Hematopoietic multipotent progenitor cell (in vitro differentiated cells): ENCODE measurements at regions not wholly inside any gene's neighbourhood (a gene's known extent, or its start where the extent isn't known, plus 50 kb on each side); places are given as distances from the start of the nearest gene placed in this dataset.
"Not testable (repeated sequence)": the region's sequence is repeated elsewhere in the genome, so short reads cannot be mapped to it uniquely, and the experiment has no call there.

Experiments
- DNase-seq, 3 donors: peaks; one replicate each; pipeline ENCODE4 v3.0.0-alpha.2; 2011 to 2015; ENCODE audit warnings: low read depth in 2 of 3, low spot score in 2 of 3

DNA sequence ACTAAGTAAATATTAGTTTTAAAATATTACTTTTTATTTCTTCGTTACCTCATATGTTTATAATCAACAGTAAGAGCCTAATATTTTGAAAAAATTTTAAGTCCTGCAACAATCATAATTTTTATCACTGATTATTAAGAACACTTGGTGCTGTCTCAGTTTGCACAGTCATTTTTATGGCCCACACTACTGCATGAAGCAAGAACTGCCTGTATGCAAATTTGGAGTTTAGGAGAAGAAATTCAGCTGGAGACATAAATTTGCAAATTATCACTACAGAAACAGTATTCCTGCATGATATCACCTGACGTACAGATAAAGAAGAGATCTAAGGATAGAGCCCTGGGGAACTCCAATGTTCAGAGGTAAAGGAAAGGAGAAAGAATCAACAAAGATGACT is 144.1 kb upstream of the RBBP8 start:
- DNase-seq = no peak

DNA sequence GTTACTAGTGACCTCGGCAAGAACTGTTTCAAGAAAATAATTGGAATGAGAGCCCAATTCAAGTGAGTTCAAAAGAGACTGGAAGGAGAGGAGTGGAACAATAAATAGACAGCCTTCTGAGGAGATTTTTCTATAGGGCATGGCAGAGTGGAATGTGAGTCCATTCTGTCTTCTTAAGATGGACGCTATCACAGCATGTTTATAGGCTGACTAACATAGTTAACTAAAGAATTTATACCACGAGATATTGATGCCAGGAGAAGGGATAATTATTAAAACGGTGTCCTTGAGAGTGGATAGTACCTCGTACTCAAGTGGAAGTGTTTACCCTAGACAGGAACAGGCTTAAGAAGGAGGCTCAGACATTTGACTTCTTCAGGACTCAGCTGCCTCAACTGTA is 143.5 kb upstream of the RBBP8 start:
- no peak for DNase-seq

DNA sequence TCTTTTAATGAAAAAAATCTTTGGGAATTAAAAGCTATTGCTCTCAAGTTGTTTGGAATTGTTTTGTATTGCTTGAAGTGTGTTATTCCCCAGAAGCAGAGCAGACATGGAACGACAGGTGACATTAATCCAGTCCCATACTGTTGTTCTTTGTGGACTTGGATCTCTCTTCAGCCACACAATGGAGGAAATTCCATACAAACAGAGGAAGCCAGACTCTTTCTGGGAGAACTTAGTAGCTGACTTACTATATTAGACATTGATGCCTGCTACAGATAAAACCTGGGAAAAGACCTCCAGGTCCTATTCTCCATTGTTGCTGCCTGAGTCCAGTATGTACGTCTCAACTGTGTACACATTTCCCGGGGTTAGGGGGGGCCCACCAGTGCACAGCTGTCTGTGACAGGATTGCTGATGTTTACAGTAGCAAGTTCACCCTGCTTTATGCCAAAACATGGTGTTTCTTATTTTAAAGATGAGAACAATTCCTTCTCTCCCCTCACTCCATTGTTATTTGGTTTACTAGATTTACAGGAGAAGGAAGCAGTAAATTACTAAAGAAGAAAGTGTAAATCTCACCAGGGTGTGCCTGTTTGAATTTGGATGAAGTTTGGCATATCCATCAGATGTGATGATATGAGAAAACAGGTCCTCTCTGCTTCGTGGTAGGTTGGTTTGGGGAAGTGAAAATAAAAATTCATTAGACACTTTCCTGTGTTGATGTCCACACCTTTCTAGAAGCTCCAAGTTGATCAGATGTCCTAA is 142.4 kb upstream of the RBBP8 start:
- no peak for DNase-seq

DNA sequence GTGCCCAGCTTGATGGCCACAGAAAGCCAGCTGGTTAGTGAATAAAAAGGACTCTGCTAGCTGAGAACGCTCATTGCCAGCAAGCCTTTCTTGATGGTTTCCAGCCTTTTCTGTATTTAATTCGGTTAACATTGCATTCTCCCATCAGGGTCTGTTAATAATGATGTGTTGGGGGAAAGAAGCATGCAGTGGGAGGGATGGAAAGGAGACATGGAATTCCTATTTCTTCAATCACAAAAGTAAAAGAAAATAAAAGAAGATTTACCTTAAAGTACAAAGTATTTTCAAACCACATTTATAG is 141.9 kb upstream of the RBBP8 start:
- DNase-seq = no peak

DNA sequence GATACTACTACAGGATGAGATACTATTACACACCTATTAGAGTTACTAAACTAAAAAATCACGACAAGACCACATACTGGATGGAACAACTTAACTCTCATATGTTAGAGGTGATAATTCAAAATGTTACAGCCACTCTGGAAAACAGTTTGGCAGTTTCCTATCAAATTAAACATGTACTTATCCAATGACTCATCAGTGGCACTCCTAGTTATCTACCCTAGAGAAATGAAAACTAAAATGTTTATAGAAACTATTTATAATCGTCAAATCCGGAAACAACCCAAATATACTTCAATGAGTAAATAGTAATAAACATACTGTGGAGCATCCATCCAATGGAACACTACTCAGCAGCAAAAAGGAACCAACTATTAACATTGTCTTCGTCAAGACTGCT is 137.0 kb upstream of the RBBP8 start:
- no peak for DNase-seq

DNA sequence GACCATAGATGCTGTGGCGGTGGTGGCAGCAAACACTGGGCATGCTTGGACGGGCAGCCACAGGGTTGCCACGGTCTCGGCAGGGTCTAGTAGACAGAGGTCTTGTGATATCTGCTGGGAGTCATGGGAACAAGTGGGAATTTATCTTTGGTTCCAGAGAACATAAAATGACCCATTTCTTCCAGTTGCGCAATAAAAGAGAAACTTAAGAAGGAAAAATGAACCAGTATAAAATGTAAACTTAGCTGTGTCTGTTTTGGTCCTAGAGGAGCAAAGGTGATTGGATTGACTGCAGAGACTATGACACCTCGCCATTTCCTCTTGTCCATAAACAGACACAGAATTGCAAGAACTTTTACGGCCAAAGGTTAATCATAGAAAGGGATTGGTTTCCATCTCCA is 132.6 kb upstream of the RBBP8 start:
- DNase-seq = no peak

DNA sequence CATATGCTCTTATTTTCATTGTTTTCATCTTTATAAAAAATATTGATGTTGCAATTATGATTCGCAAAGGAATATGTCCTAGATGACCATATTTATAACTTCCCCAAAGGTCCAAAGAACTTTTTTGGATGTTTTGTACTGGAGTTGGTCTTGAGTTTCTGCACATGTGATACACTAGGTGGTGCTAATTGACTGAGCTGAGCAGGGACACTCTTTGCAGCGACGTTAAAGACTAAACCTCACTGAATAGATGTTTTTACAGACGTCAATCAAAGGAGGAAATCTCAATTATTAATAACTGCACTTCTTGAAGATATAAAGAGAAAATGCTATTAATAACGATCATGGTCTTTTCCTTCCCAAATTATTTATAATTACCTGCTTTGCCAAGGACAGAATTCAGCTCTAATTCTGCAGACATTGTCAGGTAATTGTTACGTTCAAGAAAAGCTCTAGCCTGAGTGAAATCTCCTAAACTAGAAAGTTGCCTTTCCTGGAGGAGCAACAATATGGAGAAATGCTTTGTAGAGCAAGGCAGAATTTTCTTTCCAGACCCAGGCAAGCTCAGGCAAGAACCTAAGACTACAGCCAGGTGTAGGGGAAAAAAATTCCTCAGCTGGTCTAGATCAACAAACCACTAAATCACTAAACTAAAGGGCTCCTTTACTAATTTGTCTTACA is 119.3 kb upstream of the RBBP8 start:
- DNase-seq = peak in 2 of 3 donors; percentile 22 to 46

DNA sequence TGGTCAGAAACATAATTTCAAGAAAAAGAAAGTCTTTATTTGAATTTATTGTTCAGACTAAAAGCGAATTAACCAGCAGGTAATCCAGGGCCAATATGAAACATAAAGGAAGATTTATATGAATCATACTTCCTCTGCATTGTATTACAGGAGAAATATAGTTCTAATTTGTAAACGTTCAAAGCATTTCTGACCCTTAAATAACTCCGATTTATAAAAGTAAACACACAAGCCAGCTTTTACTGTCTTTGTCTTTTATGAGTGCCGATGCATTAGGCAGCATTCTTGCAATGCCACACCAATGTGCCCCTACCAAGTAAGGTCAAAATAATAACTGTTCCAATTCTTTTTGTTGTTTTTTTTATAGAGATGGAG is 118.8 kb upstream of the RBBP8 start:
- no peak for DNase-seq

DNA sequence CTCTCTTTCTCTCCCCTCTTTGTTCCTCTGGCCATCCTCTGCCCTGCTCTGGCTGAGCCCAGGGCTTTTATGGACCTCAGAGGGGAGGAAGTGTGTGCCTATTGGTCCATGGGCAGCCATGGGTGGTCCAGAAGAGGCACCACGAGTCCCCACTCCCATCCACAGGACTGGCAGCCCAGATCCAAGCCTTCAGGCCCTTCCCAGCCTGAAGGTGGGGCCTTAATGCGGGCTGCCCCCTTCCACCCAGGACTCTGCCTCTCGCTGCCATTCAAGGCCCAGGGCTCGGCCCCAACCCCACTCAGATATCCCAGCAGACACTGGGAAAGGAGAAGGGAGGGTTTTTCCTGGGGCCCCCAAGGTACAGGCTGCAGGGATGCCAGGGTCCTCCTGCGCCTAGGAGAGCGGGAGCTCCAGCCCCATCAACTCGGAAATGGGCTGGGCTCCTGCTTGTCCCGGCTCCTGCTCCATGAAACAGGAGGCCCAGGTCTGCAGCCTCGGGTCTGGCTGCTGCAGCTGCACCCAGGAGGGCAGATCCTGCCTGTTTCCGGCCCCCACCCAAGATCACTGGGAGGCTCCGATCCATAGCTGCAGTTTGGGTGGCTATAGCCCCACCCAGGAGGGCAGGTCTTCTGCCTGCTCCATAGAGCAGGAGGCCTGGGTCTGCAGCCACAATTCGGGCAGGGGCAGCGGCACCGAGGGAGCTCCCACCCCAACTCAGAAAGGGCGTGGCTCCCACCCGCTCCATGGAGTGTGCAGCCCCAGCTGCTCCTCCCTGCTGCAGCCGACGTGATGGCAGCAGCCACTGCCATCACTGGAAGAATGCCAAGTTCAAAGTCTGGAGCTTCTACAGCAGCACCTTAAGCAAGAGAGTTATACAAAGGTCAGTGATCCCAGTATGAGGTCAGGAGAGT is 116.6 kb upstream of the RBBP8 start:
- no peak for DNase-seq

DNA sequence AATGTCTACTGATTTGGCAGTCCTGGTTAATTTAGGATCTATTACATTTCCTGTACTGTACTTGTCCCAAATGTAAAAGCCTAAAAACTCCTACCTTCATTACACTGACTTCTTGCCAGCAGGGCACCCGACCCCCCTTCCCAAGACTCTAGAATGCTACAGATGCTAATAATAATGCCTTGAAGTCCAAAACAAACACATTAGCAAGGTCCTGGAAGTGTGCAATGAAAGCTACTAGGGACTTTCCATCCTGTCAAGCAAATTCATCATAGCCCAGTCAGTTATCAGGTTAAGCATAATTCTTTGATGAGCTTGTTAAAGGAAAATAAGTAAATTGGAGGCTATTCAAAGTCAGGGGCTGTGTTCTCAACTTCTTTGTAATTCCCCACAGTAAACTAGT is 115.3 kb upstream of the RBBP8 start:
- no peak for DNase-seq

DNA sequence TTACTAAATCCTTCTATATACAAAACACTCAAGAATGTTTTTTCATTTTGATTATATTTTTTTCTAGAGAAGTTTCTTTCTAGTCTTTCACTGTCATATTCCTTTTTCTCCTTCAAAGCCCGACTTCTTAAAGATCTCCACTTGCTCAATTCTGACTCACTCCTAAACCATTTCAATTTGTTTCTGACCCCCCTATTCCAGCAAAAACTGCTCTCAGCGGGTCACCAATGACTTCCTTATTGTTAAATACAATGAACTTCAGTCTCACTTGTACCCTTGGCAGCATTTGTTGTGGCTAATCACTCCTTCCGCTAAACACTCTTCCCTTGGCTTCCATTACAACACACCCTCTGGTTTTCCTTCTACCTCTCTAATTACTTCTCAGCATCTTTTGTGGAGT is 111.1 kb upstream of the RBBP8 start:
- no peak for DNase-seq

DNA sequence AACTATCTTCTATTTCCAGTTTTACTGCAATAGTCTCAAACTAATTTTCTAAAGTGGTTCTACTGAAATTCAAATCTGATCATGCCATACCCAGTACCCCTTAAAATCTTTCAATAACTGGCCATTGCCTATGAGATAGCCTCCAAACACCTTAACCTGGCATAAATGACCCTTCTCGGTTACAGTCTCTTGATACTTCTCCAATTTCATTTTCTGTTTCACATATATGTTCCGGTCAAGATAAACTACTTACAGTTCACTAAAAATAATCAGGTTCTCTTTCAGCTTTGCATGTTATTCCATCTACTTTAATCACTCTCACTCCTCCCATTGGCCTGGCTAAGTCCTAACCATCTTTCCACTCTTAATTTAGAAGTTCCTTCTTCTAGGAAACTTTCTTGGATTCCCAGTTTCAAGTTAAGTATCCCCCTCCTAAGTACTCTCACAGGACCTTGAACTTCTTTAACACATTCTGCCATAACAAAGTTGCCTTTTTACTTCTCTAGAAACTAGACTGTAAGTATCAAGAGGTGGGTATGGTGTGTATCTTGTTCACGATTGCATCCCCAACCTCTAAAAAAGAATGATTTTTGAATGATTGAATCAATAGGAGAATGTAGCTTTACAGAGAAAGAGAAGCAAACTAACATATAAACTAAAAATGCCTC is 110.2 kb upstream of the RBBP8 start:
- no peak for DNase-seq

DNA sequence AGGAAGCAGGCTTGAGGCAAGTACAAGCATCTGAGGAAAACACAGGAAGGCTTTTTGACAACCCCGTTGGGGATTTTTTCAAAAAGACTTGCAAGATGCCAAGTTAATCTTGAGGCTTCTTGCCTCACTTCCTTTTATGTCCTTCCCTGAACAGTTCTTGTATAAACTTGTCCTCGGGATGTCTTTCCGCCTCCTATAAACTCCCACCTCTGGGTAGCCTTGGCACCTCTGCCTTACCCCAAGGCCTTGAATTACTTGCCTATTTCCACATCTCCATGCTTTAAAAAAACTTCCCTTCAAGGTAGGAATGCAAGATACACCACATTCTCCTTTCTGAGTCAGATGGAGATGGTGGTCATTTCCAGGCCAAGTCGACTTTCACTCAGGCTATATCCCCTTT is 106.4 kb upstream of the RBBP8 start:
- no peak for DNase-seq

DNA sequence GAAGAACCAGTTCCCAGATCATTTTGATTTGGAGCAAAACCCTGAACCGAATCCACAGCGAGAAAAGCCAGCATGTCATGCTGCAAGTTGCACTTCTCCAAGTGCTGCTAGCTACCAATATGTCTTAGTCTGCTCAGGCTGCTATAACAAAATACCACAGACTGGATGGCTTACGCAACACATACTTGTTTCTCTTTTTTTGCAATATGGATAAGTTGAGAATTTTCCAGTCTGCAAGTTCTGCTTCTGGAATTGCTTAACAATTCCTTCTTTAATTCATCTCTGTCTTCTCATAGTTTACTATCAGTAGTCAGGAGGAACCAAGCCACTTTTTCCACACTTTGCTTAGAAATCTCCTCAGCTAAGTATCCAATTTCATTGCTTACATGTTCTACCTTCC is 105.9 kb upstream of the RBBP8 start:
- DNase-seq = no peak

DNA sequence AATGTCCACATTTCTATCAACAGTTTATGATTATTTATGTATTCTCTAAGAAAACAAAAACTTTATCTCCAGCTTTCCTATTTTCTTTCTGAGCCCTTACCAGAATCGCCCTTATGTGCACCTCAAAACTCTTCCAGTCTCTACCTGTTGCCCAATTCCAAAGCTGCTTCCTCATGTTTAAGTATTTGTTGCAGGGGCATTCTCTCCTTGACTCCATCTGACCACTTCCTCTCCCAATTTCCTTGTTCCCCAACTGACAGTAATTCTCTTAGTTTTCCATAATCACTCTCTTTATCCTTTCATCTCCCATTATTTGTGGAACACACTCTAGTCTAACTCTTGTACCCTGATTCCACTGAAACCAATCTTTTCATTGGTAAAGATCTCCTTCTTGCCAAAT is 105.4 kb upstream of the RBBP8 start:
- no peak for DNase-seq

DNA sequence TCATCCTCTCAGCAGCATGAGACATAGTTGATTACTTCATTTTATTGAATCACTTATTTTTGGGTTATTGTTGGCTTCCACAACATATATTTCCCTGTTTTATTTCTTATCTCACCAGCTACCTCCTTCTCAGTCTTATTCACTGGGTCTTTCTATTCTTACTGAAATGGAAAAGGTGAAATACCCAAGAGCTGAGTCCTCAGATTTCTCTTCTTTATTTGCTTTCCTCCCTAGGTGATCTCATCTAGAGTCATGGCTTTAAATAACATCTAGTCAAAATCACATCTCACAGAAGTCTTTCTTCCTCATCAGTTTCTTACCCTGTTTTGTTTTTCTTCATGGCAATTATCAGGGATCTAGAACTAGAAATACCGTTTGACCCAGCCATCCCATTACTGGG is 105.0 kb upstream of the RBBP8 start:
- no peak for DNase-seq

DNA sequence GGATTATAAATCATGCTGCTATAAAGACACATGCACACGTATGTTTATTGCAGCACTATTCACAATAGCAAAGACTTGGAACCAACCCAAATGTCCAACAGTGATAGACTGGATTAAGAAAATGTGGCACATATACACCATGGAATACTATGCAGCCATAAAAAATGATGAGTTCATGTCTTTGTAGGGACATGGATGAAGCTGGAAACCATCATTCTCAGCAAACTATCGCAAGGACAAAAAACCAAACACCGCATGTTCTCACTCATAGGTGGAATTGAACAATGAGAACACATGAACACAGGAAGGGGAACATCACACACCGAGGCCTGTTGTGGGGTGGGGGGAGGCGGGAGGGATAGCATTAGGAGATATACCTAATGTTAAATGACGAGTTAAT is 104.5 kb upstream of the RBBP8 start:
- DNase-seq = not testable (repeated sequence)

DNA sequence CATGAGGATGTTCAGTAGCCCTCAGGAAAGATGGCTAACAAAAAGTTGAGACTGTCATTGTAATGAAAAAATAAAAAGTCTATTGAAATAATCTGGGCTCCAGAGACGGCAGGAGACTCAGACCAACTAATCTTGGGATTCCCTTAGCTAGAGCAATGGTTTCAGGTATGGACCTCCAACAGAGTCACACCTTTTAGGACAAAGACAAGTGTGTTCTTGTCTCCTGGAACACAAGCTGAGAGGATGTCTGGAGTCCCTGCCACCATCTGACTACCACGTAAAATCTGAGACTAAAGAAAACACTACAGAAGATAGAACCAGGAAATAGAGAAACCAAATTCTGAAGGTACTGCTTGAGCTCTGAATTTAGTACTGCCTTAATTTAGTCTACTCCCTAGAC is 103.3 kb upstream of the RBBP8 start:
- DNase-seq = no peak

DNA sequence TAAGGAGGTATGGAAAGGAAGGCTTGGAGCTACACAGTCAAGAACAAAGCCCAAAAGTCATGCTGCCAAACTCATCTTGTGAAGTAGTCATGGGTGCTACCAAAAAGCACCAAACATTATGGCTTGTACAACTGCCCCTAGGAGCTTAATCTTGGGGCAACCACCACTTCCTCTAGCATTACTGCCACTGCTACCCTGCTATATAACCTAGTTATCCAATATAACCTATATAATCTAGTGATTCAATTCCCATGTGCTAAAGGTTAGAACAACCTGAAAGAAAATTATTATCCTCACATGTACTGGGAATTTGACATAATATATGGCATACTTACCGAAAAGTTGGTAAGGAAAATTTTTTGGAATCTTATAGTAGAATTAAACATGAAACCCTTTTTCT is 102.6 kb upstream of the RBBP8 start:
- DNase-seq = no peak

DNA sequence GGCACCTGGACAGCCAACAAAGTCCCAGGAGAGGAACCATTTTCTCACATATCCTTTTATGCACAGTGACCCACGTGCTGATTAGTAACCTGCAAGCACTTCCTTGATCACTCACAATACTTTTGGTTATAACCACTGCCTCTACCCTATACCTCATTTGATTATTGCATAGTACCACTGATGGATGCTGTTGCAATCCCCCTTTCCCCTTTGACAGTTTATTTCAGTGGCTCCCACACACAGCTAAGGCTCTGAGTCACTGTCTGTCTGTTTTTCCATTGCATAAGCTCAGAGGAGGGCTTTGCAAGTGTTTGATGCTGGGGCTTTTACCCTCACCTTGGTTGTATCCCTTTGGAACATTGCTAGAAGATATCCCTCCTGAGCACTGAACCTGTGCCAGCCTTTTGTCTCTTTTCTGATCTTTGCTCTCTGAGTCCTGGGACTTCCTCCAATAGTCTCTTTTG is 101.7 kb upstream of the RBBP8 start:
- DNase-seq = no peak

DNA sequence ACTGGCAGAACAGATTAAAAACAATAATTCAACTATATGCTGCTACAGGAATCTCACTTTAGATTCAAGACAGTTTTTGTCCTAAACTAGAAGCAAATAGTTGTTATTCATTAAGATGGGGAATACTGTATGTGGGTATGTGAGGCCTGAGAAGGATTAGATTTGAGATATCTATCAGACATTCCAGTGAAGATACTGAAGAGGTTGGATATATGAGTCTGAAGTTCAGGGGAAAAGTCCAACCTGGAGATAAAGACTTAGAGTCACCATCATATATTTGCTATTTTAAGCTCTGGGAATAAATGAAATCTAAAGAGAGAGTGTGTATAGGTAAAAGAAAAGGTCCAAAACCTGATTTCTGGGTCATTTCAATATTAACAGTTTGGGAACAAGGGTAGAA is 96.2 kb upstream of the RBBP8 start:
- no peak for DNase-seq
